Neural progenitor cell (in vitro differentiated cells): ENCODE measurements at regions not wholly inside any gene's neighbourhood (a gene's known extent, or its start where the extent isn't known, plus 50 kb on each side); places are given as distances from the start of the nearest gene placed in this dataset.

Experiments used
- EZH2 ChIP-seq: fragments of 200-600 bp; sonication (generic); IDR thresholded peaks from 2 replicates; pipeline ENCODE4 v1.6.1; 2017; ENCODE audit warnings: antibody characterized with exemption, mild to moderate bottlenecking, moderate library complexity
- EZH2phosphoT487 ChIP-seq: fragments of 200-600 bp; sonication (generic); IDR thresholded peaks from 2 replicates; pipeline ENCODE4 v1.6.1; 2017; ENCODE audit warnings: antibody characterized with exemption
- TF ChIP-seq, protein P1 (sequence below): fragments of 200-600 bp; sonication (generic); IDR thresholded peaks from 2 replicates; pipeline ENCODE4 v1.5.1; 2017; ENCODE audit warnings: antibody characterized with exemption, mild to moderate bottlenecking

DNA sequence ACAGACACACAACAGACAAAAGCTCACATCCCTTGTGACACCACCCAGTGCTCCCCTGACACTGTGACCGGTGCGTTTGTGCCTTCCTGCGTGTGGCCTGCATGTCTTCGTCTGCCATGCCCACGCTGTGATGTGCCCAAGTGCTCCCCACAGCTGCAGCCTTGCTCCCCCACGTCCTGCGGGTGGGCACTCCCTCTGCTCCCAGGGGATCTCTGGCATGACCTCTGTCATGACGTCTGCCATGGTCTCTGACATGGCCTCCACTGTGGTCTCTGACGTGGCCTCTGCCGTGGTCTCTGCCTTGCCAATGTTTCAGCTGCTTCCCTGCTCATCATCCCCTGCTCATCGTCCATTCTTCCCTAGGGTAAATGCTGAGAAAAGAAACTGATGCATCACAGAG is 200.9 kb downstream of the DLL1 start:
- TF ChIP-seq, protein P1, sequence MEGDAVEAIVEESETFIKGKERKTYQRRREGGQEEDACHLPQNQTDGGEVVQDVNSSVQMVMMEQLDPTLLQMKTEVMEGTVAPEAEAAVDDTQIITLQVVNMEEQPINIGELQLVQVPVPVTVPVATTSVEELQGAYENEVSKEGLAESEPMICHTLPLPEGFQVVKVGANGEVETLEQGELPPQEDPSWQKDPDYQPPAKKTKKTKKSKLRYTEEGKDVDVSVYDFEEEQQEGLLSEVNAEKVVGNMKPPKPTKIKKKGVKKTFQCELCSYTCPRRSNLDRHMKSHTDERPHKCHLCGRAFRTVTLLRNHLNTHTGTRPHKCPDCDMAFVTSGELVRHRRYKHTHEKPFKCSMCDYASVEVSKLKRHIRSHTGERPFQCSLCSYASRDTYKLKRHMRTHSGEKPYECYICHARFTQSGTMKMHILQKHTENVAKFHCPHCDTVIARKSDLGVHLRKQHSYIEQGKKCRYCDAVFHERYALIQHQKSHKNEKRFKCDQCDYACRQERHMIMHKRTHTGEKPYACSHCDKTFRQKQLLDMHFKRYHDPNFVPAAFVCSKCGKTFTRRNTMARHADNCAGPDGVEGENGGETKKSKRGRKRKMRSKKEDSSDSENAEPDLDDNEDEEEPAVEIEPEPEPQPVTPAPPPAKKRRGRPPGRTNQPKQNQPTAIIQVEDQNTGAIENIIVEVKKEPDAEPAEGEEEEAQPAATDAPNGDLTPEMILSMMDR, result no peak
- TF ChIP-seq EZH2 (no peak), EZH2phosphoT487 (no peak)
